ENCODE measurements at regions not wholly inside any gene's neighbourhood (a gene's known extent, or its start where the extent isn't known, plus 50 kb on each side); places are given as distances from the start of the nearest gene placed in this dataset.

GRCh38 chr18:71807586-71807985, 736.6 kb downstream of the CBLN2 start:
- Histone ChIP-seq H3K4me3 (no peak overlapping the region), H3K36me3 (no peaks in the 10 kb centered on the region), H3K9me3 (no peaks in the 10 kb centered on the region), H3K27ac (no peak overlapping the region), H3K4me1 (no peaks in the 10 kb centered on the region), H3K27me3 (no peaks in the 10 kb centered on the region)
- DNase-seq (ENCODE audit: low spot score in 2 of 2) = no peak
- TF ChIP-seq CTCF (IDR thresholded peaks at IDR 0.05) (no peak), POLR2A (IDR thresholded peaks at IDR 0.05) (no peak), EP300 (IDR thresholded peaks at IDR 0.05) (no peak), POLR2AphosphoS5 (IDR thresholded peaks at IDR 0.05) (no peak)
- whole genome bisulfite sequencing = 46% methylated on average over 1 of the region's 1 CpG

DNA sequence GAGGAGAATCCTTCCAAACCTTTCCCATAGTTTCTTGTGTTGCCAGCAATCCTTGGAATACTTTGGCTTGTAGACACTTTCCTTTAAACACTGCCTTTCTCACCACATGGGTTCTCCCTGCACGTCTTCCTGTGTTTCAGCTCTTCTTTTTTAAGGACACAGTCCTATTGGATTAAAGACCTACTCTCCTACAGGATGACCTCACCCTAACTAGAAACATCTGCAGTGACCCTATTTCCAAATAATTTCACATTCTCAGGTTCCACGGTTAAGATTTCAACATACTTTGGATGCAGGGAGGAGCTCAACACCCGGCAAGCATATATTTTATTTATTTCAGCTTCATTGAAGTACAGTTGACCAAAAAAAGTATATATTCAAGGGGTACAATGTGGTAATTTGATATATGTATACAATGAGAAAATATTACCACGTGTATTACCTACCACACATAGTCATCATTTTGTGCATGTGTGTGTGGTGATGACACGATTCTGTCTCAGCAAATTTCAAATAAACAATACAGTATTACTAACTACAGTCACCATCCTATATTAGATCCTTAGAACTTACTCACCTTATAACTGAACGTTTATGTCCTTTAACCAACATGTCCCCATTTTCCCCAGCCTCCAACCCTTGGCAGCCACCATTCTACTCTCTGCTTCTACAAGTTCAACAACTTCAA, 745.0 kb downstream of the CBLN2 start:
- no peaks in the 10 kb centered on the region for H3K9me3 ChIP-seq

GRCh38 chr18:71797554-71797953, 746.6 kb downstream of the CBLN2 start:
- H3K9me3 ChIP-seq = no peaks in the 10 kb centered on the region
- 61% methylated on average over 4 of the region's 7 CpGs for WGBS
- no peak overlapping the region for H3K27ac ChIP-seq
- no peak for DNase-seq (ENCODE audit: low spot score in 2 of 2)
- H3K4me3 ChIP-seq = no peak overlapping the region
- no peak for TF ChIP-seq POLR2AphosphoS5 (IDR thresholded peaks at IDR 0.05)
- no peak for TF ChIP-seq POLR2A (IDR thresholded peaks at IDR 0.05)
- no peak for TF ChIP-seq EP300 (IDR thresholded peaks at IDR 0.05)
- TF ChIP-seq CTCF (IDR thresholded peaks at IDR 0.05) = no peak
- H3K4me1 ChIP-seq = no peaks in the 10 kb centered on the region
- H3K36me3 ChIP-seq = no peaks in the 10 kb centered on the region
- H3K27me3 ChIP-seq = no peaks in the 10 kb centered on the region

More for the DNA sequence above, 745.0 kb downstream of the CBLN2 start:
- Histone ChIP-seq H3K36me3 (no peaks in the 10 kb centered on the region), H3K4me3 (no peak overlapping the region), H3K27me3 (no peaks in the 10 kb centered on the region), H3K27ac (no peak overlapping the region), H3K4me1 (no peaks in the 10 kb centered on the region)
- WGBS = 73% methylated on average over 6 of the region's 6 CpGs
- no peak for TF ChIP-seq POLR2A (IDR thresholded peaks at IDR 0.05)
- TF ChIP-seq CTCF (IDR thresholded peaks at IDR 0.05) = no peak
- no peak for TF ChIP-seq POLR2AphosphoS5 (IDR thresholded peaks at IDR 0.05)
- TF ChIP-seq EP300 (IDR thresholded peaks at IDR 0.05) = no peak
- no peak for DNase-seq (ENCODE audit: low spot score in 2 of 2)

DNA sequence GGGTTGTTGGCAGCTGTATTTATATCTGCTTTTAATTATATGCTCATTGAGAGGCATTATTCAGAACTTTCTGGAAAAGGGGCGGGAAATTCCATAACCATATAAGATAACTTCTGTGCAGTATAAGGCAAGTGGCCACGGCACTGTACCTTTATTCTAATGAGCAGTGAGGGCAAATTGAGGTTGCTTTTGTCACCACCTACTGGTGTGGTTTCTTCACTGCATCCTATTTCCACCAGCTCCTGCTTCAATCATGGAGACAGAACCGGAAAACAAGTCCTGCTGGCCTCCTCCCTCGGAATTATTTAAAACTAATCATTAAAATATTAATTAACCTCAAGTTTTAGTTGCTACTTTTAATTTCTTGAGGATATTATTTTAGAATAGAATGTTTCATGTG, 759.4 kb downstream of the CBLN2 start:
- no peaks in the 10 kb centered on the region for H3K4me1 ChIP-seq
- DNase-seq (ENCODE audit: low spot score in 2 of 2) = no peak
- 72% methylated on average over 4 of the region's 4 CpGs for WGBS
- no peaks in the 10 kb centered on the region for H3K36me3 ChIP-seq
- no peak overlapping the region for H3K27ac ChIP-seq
- H3K27me3 ChIP-seq = no peaks in the 10 kb centered on the region
- H3K4me3 ChIP-seq = no peak overlapping the region
- no peaks in the 10 kb centered on the region for H3K9me3 ChIP-seq
- no peak for TF ChIP-seq POLR2AphosphoS5 (IDR thresholded peaks at IDR 0.05)
- TF ChIP-seq POLR2A (IDR thresholded peaks at IDR 0.05) = no peak
- no peak for TF ChIP-seq EP300 (IDR thresholded peaks at IDR 0.05)
- TF ChIP-seq CTCF (IDR thresholded peaks at IDR 0.05) = no peak

GRCh38 chr18:71760541-71760940, 783.6 kb downstream of the CBLN2 start:
- Histone ChIP-seq H3K4me1 (no peaks in the 10 kb centered on the region), H3K9me3 (peaks cover 11% of the 10 kb centered on the region), H3K36me3 (no peaks in the 10 kb centered on the region), H3K27ac (no peak overlapping the region), H3K27me3 (no peaks in the 10 kb centered on the region), H3K4me3 (no peak overlapping the region)
- 73% methylated on average over 5 of the region's 5 CpGs for WGBS
- no peak for TF ChIP-seq CTCF (IDR thresholded peaks at IDR 0.05)
- no peak for TF ChIP-seq POLR2A (IDR thresholded peaks at IDR 0.05)
- no peak for TF ChIP-seq POLR2AphosphoS5 (IDR thresholded peaks at IDR 0.05)
- no peak for TF ChIP-seq EP300 (IDR thresholded peaks at IDR 0.05)
- DNase-seq (ENCODE audit: low spot score in 2 of 2) = no peak

Data from suprapubic skin (tissue), 4 donors.